Neural cell (in vitro differentiated cells): ENCODE measurements at regions not wholly inside any gene's neighbourhood (a gene's known extent, or its start where the extent isn't known, plus 50 kb on each side); places are given as distances from the start of the nearest gene placed in this dataset.

ENCODE experiments used
- H2AFZ ChIP-seq: fragments of 200-600, 300-800 bp; sonication (generic), shearing (Covaris generic); 2 replicates; pipeline ENCODE4 v1.6.0; 2014; ENCODE audit warnings: low read depth, mild to moderate bottlenecking, antibody characterized with exemption, low read length, moderate library complexity
- H3F3A ChIP-seq: fragments of 200-600 bp; shearing (Covaris generic); 2 replicates; pipeline ENCODE4 v1.6.1; 2016; ENCODE audit warnings: mild to moderate bottlenecking, moderate library complexity, mixed read lengths, antibody characterized with exemption, low read length; ENCODE audit not compliant: insufficient read depth, poor library complexity, severe bottlenecking
- H3K27ac ChIP-seq: fragments of 200-600, 300-800 bp; sonication (generic), shearing (Covaris generic); 2 replicates; pipeline ENCODE4 v1.5.1; 2014; ENCODE audit warnings: mild to moderate bottlenecking, low read length, moderate library complexity
- H3K27me3 ChIP-seq: fragments of 300-800, 200-600 bp; sonication (generic), shearing (Covaris generic); 2 replicates; pipeline ENCODE4 v1.6.0; 2014; ENCODE audit warnings: mild to moderate bottlenecking, low read depth, low read length, moderate library complexity; ENCODE audit not compliant: insufficient read depth
- H3K36me3 ChIP-seq: fragments of 300-800, 200-600 bp; sonication (generic), shearing (Covaris generic); 2 replicates; pipeline ENCODE4 v1.5.1; 2014; ENCODE audit warnings: mild to moderate bottlenecking, antibody characterized with exemption, low read length, moderate library complexity; ENCODE audit not compliant: insufficient read depth
- H3K4me2 ChIP-seq: fragments of 300-800, 200-600 bp; sonication (generic), shearing (Covaris generic); 2 replicates; pipeline ENCODE4 v1.6.0; 2014; ENCODE audit warnings: mild to moderate bottlenecking, low read length
- H3K4me3 ChIP-seq: fragments of 300-800, 200-600 bp; sonication (generic), shearing (Covaris generic); 2 replicates; pipeline ENCODE4 v1.5.1; 2014; ENCODE audit warnings: mild to moderate bottlenecking, low read length, moderate library complexity
- H3K79me2 ChIP-seq: fragments of 200-600 bp; shearing (Covaris generic); replicated peaks from 2 replicates; pipeline ENCODE4 v1.6.0; 2014; ENCODE audit warnings: mild to moderate bottlenecking, low read length, moderate library complexity; ENCODE audit not compliant: insufficient read depth
- H3K9ac ChIP-seq: fragments of 300-800, 200-600 bp; sonication (generic), shearing (Covaris generic); 2 replicates; pipeline ENCODE4 v1.6.1; 2016; ENCODE audit warnings: mild to moderate bottlenecking, low read length, mixed read lengths
- H3K9me2 ChIP-seq: fragments of 200-600 bp; shearing (Covaris generic); 2 replicates; pipeline ENCODE4 v1.6.1; 2016; ENCODE audit warnings: mild to moderate bottlenecking, low read length, mixed read lengths; ENCODE audit not compliant: insufficient read depth
- H3K9me3 ChIP-seq: fragments of 200-600, 300-800 bp; sonication (generic), shearing (Covaris generic); 2 replicates; pipeline ENCODE4 v1.6.1; 2016; ENCODE audit warnings: mild to moderate bottlenecking, mixed run types, low read length, moderate library complexity, mixed read lengths
- H4K20me1 ChIP-seq: fragments of 200-600 bp; shearing (Covaris generic); 2 replicates; pipeline ENCODE4 v1.6.1; 2016; ENCODE audit warnings: mild to moderate bottlenecking, mixed run types; ENCODE audit not compliant: insufficient read depth
- CTCF ChIP-seq: fragments of 450-650 bp; IDR thresholded peaks from 2 replicates; pipeline ENCODE4 v1.5.1; 2014; ENCODE audit warnings: antibody characterized with exemption, mild to moderate bottlenecking, moderate library complexity; ENCODE audit not compliant: poor library complexity, severe bottlenecking
- EP300 ChIP-seq: fragments of 450-650 bp; conservative IDR thresholded peaks from 2 replicates; pipeline ENCODE4 v1.6.1; 2014; ENCODE audit warnings: antibody characterized with exemption, mild to moderate bottlenecking, moderate library complexity; ENCODE audit not compliant: poor library complexity, severe bottlenecking
- EZH2 ChIP-seq: fragments of 200-600, 300-800 bp; shearing (Covaris generic), sonication (generic); IDR thresholded peaks from 2 replicates; pipeline ENCODE4 v1.6.1; 2014; ENCODE audit warnings: antibody characterized with exemption, low read length, borderline replicate concordance, mild to moderate bottlenecking; ENCODE audit not compliant: insufficient read depth, poor library complexity, severe bottlenecking
- MXI1 ChIP-seq: fragments of 450-650 bp; conservative IDR thresholded peaks from 2 replicates; pipeline ENCODE4 v1.6.1; 2014; ENCODE audit warnings: antibody characterized with exemption, mild to moderate bottlenecking; ENCODE audit not compliant: poor library complexity, severe bottlenecking
- POLR2AphosphoS5 ChIP-seq: IDR thresholded peaks from 2 replicates; pipeline ENCODE4 v1.6.1; 2012
- RAD21 ChIP-seq: fragments of 450-650 bp; conservative IDR thresholded peaks from 2 replicates; pipeline ENCODE4 v1.6.1; 2014; ENCODE audit warnings: antibody characterized with exemption, mild to moderate bottlenecking, moderate library complexity
- REST ChIP-seq: IDR thresholded peaks from 2 replicates; pipeline ENCODE4 v1.6.1; 2012; ENCODE audit warnings: borderline replicate concordance
- SMC3 ChIP-seq: fragments of 450-650 bp; conservative IDR thresholded peaks from 2 replicates; pipeline ENCODE4 v1.6.1; 2014; ENCODE audit warnings: antibody characterized with exemption, mild to moderate bottlenecking, moderate library complexity; ENCODE audit not compliant: poor library complexity
- TAF1 ChIP-seq: IDR thresholded peaks from 2 replicates; pipeline ENCODE4 v1.6.1; 2012; ENCODE audit warnings: low read depth

- no peaks in the 10 kb centered on the region for H3K36me3 ChIP-seq
- no peaks in the 10 kb centered on the region for H3K9me3 ChIP-seq
- no peak overlapping the region for H3K9ac ChIP-seq
- H3K79me2 ChIP-seq, result no peaks in the 10 kb centered on the region
- no peaks in the 10 kb centered on the region for H3K27me3 ChIP-seq
- no peaks in the 10 kb centered on the region for H3F3A ChIP-seq
- no peak overlapping the region for H3K4me2 ChIP-seq
- H3K9me2 ChIP-seq, result no peaks in the 10 kb centered on the region
- H2AFZ ChIP-seq, result no peak overlapping the region
- H3K27ac ChIP-seq, result no peak overlapping the region
- TF ChIP-seq POLR2AphosphoS5 (no peak), RAD21 (no peak), MXI1 (no peak), EZH2 (no peak), EP300 (no peak), CTCF (no peak), SMC3 (no peak)
- no peaks in the 10 kb centered on the region for H4K20me1 ChIP-seq
- no peak overlapping the region for H3K4me3 ChIP-seq
Observed at GRCh38 chr18:56333146-56333545, 305.2 kb downstream of the TXNL1 start.

- TF ChIP-seq EZH2 (no peak), MXI1 (no peak), SMC3 (no peak), RAD21 (no peak), TAF1 (no peak), REST (no peak), CTCF (no peak), EP300 (no peak), POLR2AphosphoS5 (no peak)
Observed at GRCh38 chr18:56332371-56332770, 306.0 kb downstream of the TXNL1 start.

More at GRCh38 chr18:56332371-56332770, 306.0 kb downstream of the TXNL1 start:
- Histone ChIP-seq H3K9me2 (no peaks in the 10 kb centered on the region), H3K27me3 (no peaks in the 10 kb centered on the region), H3K4me2 (no peak overlapping the region), H3F3A (no peaks in the 10 kb centered on the region), H3K9me3 (no peaks in the 10 kb centered on the region), H3K36me3 (no peaks in the 10 kb centered on the region), H3K27ac (no peak overlapping the region), H4K20me1 (no peaks in the 10 kb centered on the region), H3K4me3 (no peak overlapping the region), H3K9ac (no peak overlapping the region), H3K79me2 (no peaks in the 10 kb centered on the region), H2AFZ (no peak overlapping the region)
